Nephron (organoid): ENCODE measurements at regions not wholly inside any gene's neighbourhood (a gene's known extent, or its start where the extent isn't known, plus 50 kb on each side); places are given as distances from the start of the nearest gene placed in this dataset.

Experiments
- H3K27ac Mint-ChIP-seq, 3 experiments: 2 replicates each; pipeline ENCODE4 v1.8.0; 2020; ENCODE audit warnings: mixed read lengths in 3 of 3, mild to moderate bottlenecking in 2 of 3, moderate library complexity in 1 of 3
- H3K27me3 Mint-ChIP-seq: 2 replicates; pipeline ENCODE4 v1.8.0; 2021; ENCODE audit warnings: low read depth, mild to moderate bottlenecking, moderate library complexity, mixed read lengths
- H3K36me3 Mint-ChIP-seq: 2 replicates; pipeline ENCODE4 v1.8.0; 2020; ENCODE audit warnings: low read depth, mixed read lengths
- H3K4me1 Mint-ChIP-seq: 2 replicates; pipeline ENCODE4 v1.8.0; 2020; ENCODE audit warnings: mixed read lengths
- H3K4me3 Mint-ChIP-seq, 3 experiments: 2 replicates each; pipeline ENCODE4 v1.8.0; 2020; ENCODE audit warnings: mild to moderate bottlenecking in 3 of 3, mixed read lengths in 3 of 3, moderate library complexity in 2 of 3
- H3K9me3 Mint-ChIP-seq: 2 replicates; pipeline ENCODE4 v1.8.0; 2020; ENCODE audit warnings: mixed read lengths
- TF ChIP-seq, protein P1 (sequence below), 3 experiments: fragments of 200-600 bp; sonication (generic); IDR thresholded peaks; one replicate each; pipeline ENCODE4 v1.5.0; 2021; ENCODE audit warnings: antibody characterized with exemption in 3 of 3; ENCODE audit not compliant: unreplicated experiment in 3 of 3

GRCh38 chr4:155072417-155072816 is 136.0 kb upstream of the NPY2R start:
- Mint-ChIP-seq H3K27ac (peak overlapping the region in 1 of 3 experiments; percentile 30), H3K27me3 (no peaks in the 10 kb centered on the region), H3K4me3 (no peak overlapping the region), H3K9me3 (no peaks in the 10 kb centered on the region), H3K4me1 (peaks cover 6% of the 10 kb centered on the region), H3K36me3 (no peaks in the 10 kb centered on the region)
- TF ChIP-seq, protein P1, sequence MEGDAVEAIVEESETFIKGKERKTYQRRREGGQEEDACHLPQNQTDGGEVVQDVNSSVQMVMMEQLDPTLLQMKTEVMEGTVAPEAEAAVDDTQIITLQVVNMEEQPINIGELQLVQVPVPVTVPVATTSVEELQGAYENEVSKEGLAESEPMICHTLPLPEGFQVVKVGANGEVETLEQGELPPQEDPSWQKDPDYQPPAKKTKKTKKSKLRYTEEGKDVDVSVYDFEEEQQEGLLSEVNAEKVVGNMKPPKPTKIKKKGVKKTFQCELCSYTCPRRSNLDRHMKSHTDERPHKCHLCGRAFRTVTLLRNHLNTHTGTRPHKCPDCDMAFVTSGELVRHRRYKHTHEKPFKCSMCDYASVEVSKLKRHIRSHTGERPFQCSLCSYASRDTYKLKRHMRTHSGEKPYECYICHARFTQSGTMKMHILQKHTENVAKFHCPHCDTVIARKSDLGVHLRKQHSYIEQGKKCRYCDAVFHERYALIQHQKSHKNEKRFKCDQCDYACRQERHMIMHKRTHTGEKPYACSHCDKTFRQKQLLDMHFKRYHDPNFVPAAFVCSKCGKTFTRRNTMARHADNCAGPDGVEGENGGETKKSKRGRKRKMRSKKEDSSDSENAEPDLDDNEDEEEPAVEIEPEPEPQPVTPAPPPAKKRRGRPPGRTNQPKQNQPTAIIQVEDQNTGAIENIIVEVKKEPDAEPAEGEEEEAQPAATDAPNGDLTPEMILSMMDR (IDR thresholded peaks at IDR 0.05; ENCODE audit: unreplicated experiment in 3 of 3): no peak

DNA sequence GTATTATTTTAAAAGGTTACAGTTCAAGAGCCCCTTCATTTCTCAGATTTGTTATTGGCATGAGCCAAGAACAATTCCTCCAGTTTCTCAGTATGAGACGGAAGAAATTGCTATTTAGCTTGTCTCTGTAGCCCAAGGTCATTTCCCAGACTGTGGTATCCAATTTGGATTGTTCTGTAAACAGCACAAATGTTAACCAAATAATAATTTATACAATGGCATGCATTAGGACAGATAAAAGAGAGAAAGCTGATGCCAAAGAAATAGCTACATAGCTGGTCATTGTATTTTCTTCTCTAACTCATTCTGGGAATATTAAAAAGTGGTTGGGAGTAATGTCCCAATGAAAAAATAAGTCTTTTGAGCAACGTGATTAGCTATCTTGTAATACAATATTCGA is 134.6 kb upstream of the NPY2R start:
- H3K36me3 Mint-ChIP-seq: no peaks in the 10 kb centered on the region
- no peaks in the 10 kb centered on the region for H3K9me3 Mint-ChIP-seq
- TF ChIP-seq, protein P1 (IDR thresholded peaks at IDR 0.05; ENCODE audit: unreplicated experiment in 3 of 3): no peak
- H3K27ac Mint-ChIP-seq: peak overlapping the region in 1 of 3 experiments; percentile 17
- H3K4me1 Mint-ChIP-seq: peaks cover 6% of the 10 kb centered on the region
- H3K27me3 Mint-ChIP-seq: no peaks in the 10 kb centered on the region
- H3K4me3 Mint-ChIP-seq: no peak overlapping the region

- peaks cover 6% of the 10 kb centered on the region for H3K4me1 Mint-ChIP-seq
- no peaks in the 10 kb centered on the region for H3K27me3 Mint-ChIP-seq
- H3K9me3 Mint-ChIP-seq: no peaks in the 10 kb centered on the region
- TF ChIP-seq, protein P1 (IDR thresholded peaks at IDR 0.05; ENCODE audit: unreplicated experiment in 3 of 3): no peak
- no peak overlapping the region for H3K27ac Mint-ChIP-seq
- H3K4me3 Mint-ChIP-seq: no peak overlapping the region
- no peaks in the 10 kb centered on the region for H3K36me3 Mint-ChIP-seq
These were observed 132.1 kb upstream of the NPY2R start for GRCh38 chr4:155076256-155076785.

DNA sequence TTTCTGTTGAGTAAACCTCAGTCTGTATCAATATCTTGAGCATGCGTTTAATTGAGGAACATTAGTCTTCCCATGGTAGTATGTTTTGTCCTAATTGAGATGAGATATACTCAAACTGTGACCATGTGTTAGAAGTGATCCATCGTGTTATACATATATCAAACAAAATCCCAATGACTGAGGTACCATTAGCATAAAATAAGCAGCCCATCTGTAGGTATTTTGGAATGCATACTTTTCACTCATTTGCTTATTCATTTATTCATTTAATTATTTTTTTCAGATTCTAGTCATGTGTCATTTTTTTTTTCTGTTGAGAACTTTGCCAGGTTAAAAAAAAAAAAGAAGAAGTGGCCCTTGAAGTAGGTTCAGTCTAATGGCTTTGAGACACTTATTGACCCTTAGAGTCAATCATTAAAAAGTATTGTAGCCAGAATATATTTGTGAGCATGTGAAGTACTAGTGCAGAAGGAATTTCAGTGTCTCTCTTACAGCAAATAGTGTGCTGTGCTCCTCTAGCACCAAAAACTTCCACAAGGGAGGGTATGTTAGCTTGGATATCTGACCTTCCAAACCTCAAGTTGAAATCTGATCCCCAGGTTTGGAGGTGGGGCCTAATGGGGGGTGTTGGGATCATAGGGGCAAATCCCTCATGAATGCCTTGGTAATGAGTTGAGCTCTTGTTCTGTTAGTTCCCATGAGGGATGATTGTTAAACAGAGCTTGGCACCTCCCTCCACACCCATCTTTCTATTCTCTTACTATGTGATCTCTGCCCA is 130.8 kb upstream of the NPY2R start:
- Mint-ChIP-seq H3K27ac (peak overlapping the region in 2 of 3 experiments; percentile 35 to 68), H3K4me3 (no peak overlapping the region), H3K27me3 (no peaks in the 10 kb centered on the region), H3K36me3 (no peaks in the 10 kb centered on the region), H3K9me3 (no peaks in the 10 kb centered on the region), H3K4me1 (no peaks in the 10 kb centered on the region)
- TF ChIP-seq, protein P1 (IDR thresholded peaks at IDR 0.05; ENCODE audit: unreplicated experiment in 3 of 3): no peak

DNA sequence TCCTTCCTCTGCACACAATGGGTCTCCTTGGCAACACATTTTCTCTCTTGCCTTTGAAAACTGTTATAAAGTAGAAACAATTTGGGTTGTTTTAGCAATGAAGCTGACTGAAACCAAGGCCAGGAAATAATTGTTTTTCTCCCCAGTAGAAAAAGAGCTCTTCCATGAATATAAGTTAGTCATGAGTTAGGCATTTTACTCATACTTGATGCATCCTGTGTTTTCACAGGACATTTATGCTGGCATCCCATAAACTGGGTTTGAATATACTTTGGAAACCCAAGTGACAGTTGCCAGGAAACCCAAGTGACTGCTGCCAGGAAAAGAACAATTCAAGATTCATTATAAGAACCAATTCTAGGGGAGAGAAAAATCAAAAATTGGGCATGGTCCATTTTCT is 128.6 kb upstream of the NPY2R start:
- H3K36me3 Mint-ChIP-seq: no peaks in the 10 kb centered on the region
- H3K4me1 Mint-ChIP-seq: no peaks in the 10 kb centered on the region
- no peaks in the 10 kb centered on the region for H3K27me3 Mint-ChIP-seq
- no peak overlapping the region for H3K27ac Mint-ChIP-seq
- H3K9me3 Mint-ChIP-seq: no peaks in the 10 kb centered on the region
- TF ChIP-seq, protein P1 (IDR thresholded peaks at IDR 0.05; ENCODE audit: unreplicated experiment in 3 of 3): no peak
- no peak overlapping the region for H3K4me3 Mint-ChIP-seq

DNA sequence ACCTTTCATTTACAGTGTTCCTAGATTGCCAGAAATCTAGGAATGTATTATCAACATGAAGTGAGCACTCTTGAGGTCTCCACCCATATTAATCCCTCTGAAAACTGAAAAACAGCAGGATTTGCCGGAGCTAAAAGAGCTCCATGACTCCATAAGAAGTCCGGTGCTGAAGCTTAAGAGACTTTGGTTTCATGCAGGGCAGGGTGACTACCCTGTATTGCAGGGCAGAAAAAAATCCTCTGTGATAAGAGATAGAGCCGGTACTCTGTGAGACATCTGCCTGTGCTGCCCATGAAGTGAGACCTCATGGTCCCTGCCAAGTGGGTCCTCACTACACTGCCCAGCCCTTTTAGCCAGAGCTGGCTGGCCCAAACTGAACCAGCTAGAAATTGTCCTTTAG is 127.2 kb upstream of the NPY2R start:
- no peaks in the 10 kb centered on the region for H3K27me3 Mint-ChIP-seq
- no peaks in the 10 kb centered on the region for H3K9me3 Mint-ChIP-seq
- H3K4me3 Mint-ChIP-seq: no peak overlapping the region
- TF ChIP-seq, protein P1 (IDR thresholded peaks at IDR 0.05; ENCODE audit: unreplicated experiment in 3 of 3): no peak
- H3K4me1 Mint-ChIP-seq: no peaks in the 10 kb centered on the region
- no peaks in the 10 kb centered on the region for H3K36me3 Mint-ChIP-seq
- no peak overlapping the region for H3K27ac Mint-ChIP-seq
